GM23338 (cell line): ENCODE measurements at regions not wholly inside any gene's neighbourhood (a gene's known extent, or its start where the extent isn't known, plus 50 kb on each side); places are given as distances from the start of the nearest gene placed in this dataset.

Experiments
- ATAC-seq: fragments of 200-7000 bp; cut with Tn5 transposase; 3 replicates; pipeline ENCODE4 v1.9.1; 2020
- DNase-seq: peaks from one replicate; pipeline ENCODE4 v3.0.0-alpha.2; 2015; ENCODE audit warnings: low spot score
- H2AFZ ChIP-seq: fragments of 200-600 bp; sonication (generic); 2 replicates; pipeline ENCODE4 v1.8.0; 2016; ENCODE audit warnings: antibody characterized with exemption, mild to moderate bottlenecking, moderate library complexity
- H3F3A ChIP-seq: fragments of 200-600 bp; sonication (generic); replicated peaks from 2 replicates; pipeline ENCODE4 v1.8.0; 2017; ENCODE audit warnings: antibody characterized with exemption, mixed run types, low read depth
- H3K27ac ChIP-seq: fragments of 200-600 bp; sonication (generic); 2 replicates; pipeline ENCODE4 v1.6.1; 2016; ENCODE audit warnings: low read depth
- H3K27me3 ChIP-seq: fragments of 200-600 bp; sonication (generic); 2 replicates; pipeline ENCODE4 v1.8.0; 2016; ENCODE audit warnings: mild to moderate bottlenecking, mixed run types, moderate library complexity; ENCODE audit not compliant: insufficient read depth
- H3K36me3 ChIP-seq: fragments of 200-600 bp; sonication (generic); 2 replicates; pipeline ENCODE4 v1.8.0; 2016; ENCODE audit warnings: mild to moderate bottlenecking; ENCODE audit not compliant: insufficient read depth
- H3K4me1 ChIP-seq: fragments of 200-600 bp; sonication (generic); 2 replicates; pipeline ENCODE4 v1.8.0; 2016; ENCODE audit warnings: mild to moderate bottlenecking, moderate library complexity; ENCODE audit not compliant: insufficient read depth
- H3K4me2 ChIP-seq: fragments of 200-600 bp; sonication (generic); 2 replicates; pipeline ENCODE4 v1.7.1; 2017; ENCODE audit warnings: mixed run types
- H3K4me3 ChIP-seq: fragments of 200-600 bp; sonication (generic); 2 replicates; pipeline ENCODE4 v1.6.1; 2016; ENCODE audit warnings: mixed run types
- H3K79me2 ChIP-seq: fragments of 200-600 bp; sonication (generic); replicated peaks from 2 replicates; pipeline ENCODE4 v1.8.0; 2017; ENCODE audit warnings: mild to moderate bottlenecking; ENCODE audit not compliant: insufficient read depth
- H3K9me2 ChIP-seq: fragments of 200-600 bp; sonication (generic); 2 replicates; pipeline ENCODE4 v1.8.0; 2017; ENCODE audit not compliant: insufficient read depth
- H4K20me1 ChIP-seq: fragments of 200-600 bp; sonication (generic); replicated peaks from 2 replicates; pipeline ENCODE4 v1.8.0; 2017; ENCODE audit warnings: mild to moderate bottlenecking; ENCODE audit not compliant: insufficient read depth
- H3K27ac Mint-ChIP-seq: 2 replicates; pipeline ENCODE4 v1.8.0; 2020; ENCODE audit warnings: inconsistent platforms, mild to moderate bottlenecking, moderate library complexity, mixed read lengths
- H3K27me3 Mint-ChIP-seq: 3 replicates; pipeline ENCODE4 v1.8.0; 2022; ENCODE audit warnings: low read depth, mild to moderate bottlenecking, moderate library complexity, mixed read lengths, inconsistent platforms; ENCODE audit not compliant: insufficient read depth, poor library complexity
- H3K36me3 Mint-ChIP-seq: 3 replicates; pipeline ENCODE4 v1.8.0; 2021; ENCODE audit warnings: low read depth, mild to moderate bottlenecking, inconsistent platforms, moderate library complexity, mixed read lengths
- H3K4me1 Mint-ChIP-seq: 3 replicates; pipeline ENCODE4 v1.8.0; 2020; ENCODE audit warnings: mild to moderate bottlenecking, inconsistent platforms, mixed read lengths
- H3K4me3 Mint-ChIP-seq: 3 replicates; pipeline ENCODE4 v1.8.0; 2021; ENCODE audit warnings: moderate library complexity, mild to moderate bottlenecking, inconsistent platforms, mixed read lengths
- H3K9me3 Mint-ChIP-seq: 3 replicates; pipeline ENCODE4 v1.8.0; 2020; ENCODE audit warnings: moderate library complexity, mild to moderate bottlenecking, inconsistent platforms, mixed read lengths
- CREB1 ChIP-seq: fragments of 250-450 bp; sonication (Bioruptor Pico); IDR thresholded peaks from 2 replicates; pipeline ENCODE4 v1.5.0; 2020; ENCODE audit warnings: low read depth, mild to moderate bottlenecking, moderate library complexity
- CTCF ChIP-seq, 2 experiments: fragments of 200-600 bp in 1 of 2; sonication (generic) in 1 of 2; conservative IDR thresholded peaks; 2 replicates each; pipeline versions ENCODE4 v1.5.1 to v1.6.1; 2016 to 2017; ENCODE audit warnings: antibody characterized with exemption in 2 of 2, low read depth in 2 of 2, mild to moderate bottlenecking in 2 of 2, moderate library complexity in 1 of 2
- ETS1 ChIP-seq: IDR thresholded peaks from 2 replicates; pipeline ENCODE4 v1.6.1; 2016; ENCODE audit warnings: antibody characterized with exemption
- EZH2phosphoT487 ChIP-seq: fragments of 200-600 bp; sonication (generic); IDR thresholded peaks from one replicate; pipeline ENCODE4 v1.8.1; 2018; ENCODE audit warnings: antibody characterized with exemption; ENCODE audit not compliant: unreplicated experiment
- JUNB ChIP-seq: IDR thresholded peaks from one replicate; pipeline ENCODE4 v1.6.1; 2016; ENCODE audit warnings: antibody characterized with exemption; ENCODE audit not compliant: unreplicated experiment
- NANOG ChIP-seq: IDR thresholded peaks from 2 replicates; pipeline ENCODE4 v1.6.1; 2016; ENCODE audit warnings: antibody characterized with exemption, borderline replicate concordance
- POLR2AphosphoS5 ChIP-seq: IDR thresholded peaks from 2 replicates; pipeline ENCODE4 v1.6.1; 2016; ENCODE audit warnings: antibody characterized with exemption, low read depth
- STAT1 ChIP-seq: IDR thresholded peaks from one replicate; pipeline ENCODE4 v1.6.1; 2016; ENCODE audit warnings: antibody characterized with exemption; ENCODE audit not compliant: unreplicated experiment
- ZNF331 ChIP-seq: fragments of 250-450 bp; sonication (Bioruptor Pico); IDR thresholded peaks from 2 replicates; pipeline ENCODE4 v1.5.0; 2020; ENCODE audit warnings: low read depth, mild to moderate bottlenecking, moderate library complexity
- ZNF462 ChIP-seq: fragments of 250-450 bp; sonication (Bioruptor Pico); IDR thresholded peaks from 2 replicates; pipeline ENCODE4 v1.5.0; 2020; ENCODE audit warnings: mild to moderate bottlenecking, moderate library complexity

GRCh38 chr20:50279988-50280850 is 89.6 kb downstream of the CEBPB start (continued):
- TF ChIP-seq JUNB: no peak
- TF ChIP-seq ZNF462: no peak
- TF ChIP-seq POLR2AphosphoS5: no peak
- TF ChIP-seq ZNF331 (CRISPR knock-in tag): no peak
- TF ChIP-seq NANOG: no peak
- no peak for TF ChIP-seq STAT1

GRCh38 chr20:50280851-50281655 is 90.4 kb downstream of the CEBPB start:
- H3K27ac Mint-ChIP-seq: no peak overlapping the region
- Histone ChIP-seq H3K4me1 (no peaks in the 10 kb centered on the region), H3K27ac (no peak overlapping the region), H3F3A (no peaks in the 10 kb centered on the region), H3K27me3 (no peaks in the 10 kb centered on the region), H3K36me3 (no peaks in the 10 kb centered on the region), H3K4me3 (no peak overlapping the region), H3K4me2 (no peak overlapping the region), H4K20me1 (no peaks in the 10 kb centered on the region), H2AFZ (peak overlapping the region; percentile 38; the same call in 1 of the 2 replicates), H3K79me2 (no peaks in the 10 kb centered on the region), H3K9me2 (no peaks in the 10 kb centered on the region)
- no peak overlapping the region for H3K4me3 Mint-ChIP-seq
- H3K36me3 Mint-ChIP-seq: no peaks in the 10 kb centered on the region; the same call in 2 of the 3 replicates
- no peaks in the 10 kb centered on the region; the same call in 2 of the 3 replicates for H3K9me3 Mint-ChIP-seq
- peaks cover 9% of the 10 kb centered on the region for H3K27me3 Mint-ChIP-seq
- H3K4me1 Mint-ChIP-seq: peaks cover 10% of the 10 kb centered on the region
- no peak for ATAC-seq
- DNase-seq: no peak
- TF ChIP-seq CTCF (conservative IDR thresholded peaks at IDR 0.05; ENCODE audit: low read depth in 2 of 2): no peak
- TF ChIP-seq POLR2AphosphoS5: no peak
- no peak for TF ChIP-seq CREB1
- TF ChIP-seq EZH2phosphoT487: no peak
- TF ChIP-seq JUNB: no peak
- no peak for TF ChIP-seq STAT1
- no peak for TF ChIP-seq ETS1
- no peak for TF ChIP-seq ZNF331 (CRISPR knock-in tag)
- no peak for TF ChIP-seq NANOG
